Testis (tissue), 2 donors: ENCODE measurements at regions not wholly inside any gene's neighbourhood (a gene's known extent, or its start where the extent isn't known, plus 50 kb on each side); places are given as distances from the start of the nearest gene placed in this dataset.

Experiments
- CTCF ChIP-seq, 3 experiments: fragments of 450-650 bp in 2 of 3; fragments of 200-600 bp in 1 of 3; sonication (generic) in 1 of 3; IDR thresholded peaks; one replicate each; pipeline ENCODE4 v1.5.1; 2016 to 2019; ENCODE audit warnings: antibody characterized with exemption in 3 of 3, mild to moderate bottlenecking in 2 of 3, moderate library complexity in 1 of 3
- POLR2A ChIP-seq: fragments of 450-650 bp; IDR thresholded peaks from one replicate; pipeline ENCODE4 v1.6.1; 2017; ENCODE audit warnings: antibody characterized with exemption, mild to moderate bottlenecking, moderate library complexity

GRCh38 chr10:52491246-52491995, 177.3 kb downstream of the DKK1 start:
- no peak for TF ChIP-seq POLR2A
- TF ChIP-seq CTCF (IDR thresholded peaks at IDR 0.05) = no peak
